SJCRH30 (cell line): ENCODE measurements at regions not wholly inside any gene's neighbourhood (a gene's known extent, or its start where the extent isn't known, plus 50 kb on each side); places are given as distances from the start of the nearest gene placed in this dataset.
A peak's percentile ranks its signal among the peaks of the same experiment; 100 is the strongest.

Experiments used
- DNase-seq, 2 experiments: peaks; one replicate each; pipeline ENCODE4 v3.0.0-alpha.2; 2015 to 2020
- H3K27ac ChIP-seq: fragments of 250-450 bp; sonication (Bioruptor Pico); 2 replicates; pipeline ENCODE4 v1.5.1; 2020; ENCODE audit warnings: mild to moderate bottlenecking, moderate library complexity
- H3K27me3 ChIP-seq: fragments of 250-450 bp; sonication (Bioruptor Pico); 2 replicates; pipeline ENCODE4 v1.5.1; 2020; ENCODE audit warnings: mild to moderate bottlenecking, moderate library complexity
- H3K36me3 ChIP-seq: fragments of 250-450 bp; sonication (Bioruptor Pico); 2 replicates; pipeline ENCODE4 v1.5.1; 2020; ENCODE audit warnings: mild to moderate bottlenecking, moderate library complexity
- H3K4me1 ChIP-seq: fragments of 250-450 bp; sonication (Bioruptor Pico); 2 replicates; pipeline ENCODE4 v1.5.1; 2020; ENCODE audit warnings: mild to moderate bottlenecking, moderate library complexity
- H3K4me3 ChIP-seq: fragments of 250-450 bp; sonication (Bioruptor Pico); 2 replicates; pipeline ENCODE4 v1.5.1; 2020; ENCODE audit warnings: mild to moderate bottlenecking, moderate library complexity
- H3K9me3 ChIP-seq: fragments of 250-450 bp; sonication (Bioruptor Pico); replicated peaks from 2 replicates; pipeline ENCODE4 v1.5.1; 2020; ENCODE audit warnings: mild to moderate bottlenecking, moderate library complexity

- Histone ChIP-seq H3K27me3 (no peaks in the 10 kb centered on the region), H3K4me3 (no peak overlapping the region), H3K36me3 (no peaks in the 10 kb centered on the region), H3K27ac (no peak overlapping the region), H3K4me1 (no peaks in the 10 kb centered on the region), H3K9me3 (no peaks in the 10 kb centered on the region)
- DNase-seq = no peak
These were observed 104.7 kb upstream of the ADAMTS18 start for GRCh38 chr16:77539421-77540034.

GRCh38 chr16:77540646-77541045, 105.8 kb upstream of the ADAMTS18 start:
- no peak for DNase-seq

GRCh38 chr16:77541165-77541564, 106.3 kb upstream of the ADAMTS18 start:
- no peak overlapping the region for H3K4me3 ChIP-seq
- no peaks in the 10 kb centered on the region for H3K36me3 ChIP-seq
- no peak for DNase-seq
- H3K27me3 ChIP-seq = no peaks in the 10 kb centered on the region
- no peaks in the 10 kb centered on the region for H3K4me1 ChIP-seq
- H3K27ac ChIP-seq = no peak overlapping the region
- H3K9me3 ChIP-seq = no peaks in the 10 kb centered on the region

More at GRCh38 chr16:77540646-77541045, 105.8 kb upstream of the ADAMTS18 start:
- Histone ChIP-seq H3K27me3 (no peaks in the 10 kb centered on the region), H3K27ac (no peak overlapping the region), H3K4me1 (no peaks in the 10 kb centered on the region), H3K36me3 (no peaks in the 10 kb centered on the region), H3K9me3 (no peaks in the 10 kb centered on the region), H3K4me3 (no peak overlapping the region)

- Histone ChIP-seq H3K4me1 (no peaks in the 10 kb centered on the region), H3K4me3 (no peak overlapping the region), H3K36me3 (no peaks in the 10 kb centered on the region), H3K27me3 (no peaks in the 10 kb centered on the region), H3K9me3 (no peaks in the 10 kb centered on the region), H3K27ac (no peak overlapping the region)
- DNase-seq = no peak
These were observed 113.3 kb upstream of the ADAMTS18 start for GRCh38 chr16:77548151-77548550.

- DNase-seq = no peak
- H3K4me3 ChIP-seq = no peak overlapping the region
- H3K27ac ChIP-seq = no peak overlapping the region
- H3K27me3 ChIP-seq = no peaks in the 10 kb centered on the region
- H3K36me3 ChIP-seq = no peaks in the 10 kb centered on the region
- H3K9me3 ChIP-seq = no peaks in the 10 kb centered on the region
- no peaks in the 10 kb centered on the region for H3K4me1 ChIP-seq
These were observed 113.9 kb upstream of the ADAMTS18 start for GRCh38 chr16:77548766-77549165.

GRCh38 chr16:77549876-77550275, 115.0 kb upstream of the ADAMTS18 start:
- Histone ChIP-seq H3K9me3 (no peaks in the 10 kb centered on the region), H3K4me3 (no peak overlapping the region), H3K36me3 (no peaks in the 10 kb centered on the region), H3K27ac (no peak overlapping the region), H3K27me3 (no peaks in the 10 kb centered on the region), H3K4me1 (no peaks in the 10 kb centered on the region)
- DNase-seq = no peak

GRCh38 chr16:77551357-77551756, 116.5 kb upstream of the ADAMTS18 start:
- Histone ChIP-seq H3K27me3 (no peaks in the 10 kb centered on the region), H3K9me3 (no peaks in the 10 kb centered on the region), H3K4me3 (no peak overlapping the region), H3K4me1 (no peaks in the 10 kb centered on the region), H3K27ac (no peak overlapping the region), H3K36me3 (no peaks in the 10 kb centered on the region)
- DNase-seq = no peak

GRCh38 chr16:77553130-77553529, 118.3 kb upstream of the ADAMTS18 start:
- no peak for DNase-seq
- H3K4me1 ChIP-seq = no peaks in the 10 kb centered on the region
- H3K4me3 ChIP-seq = no peak overlapping the region
- no peaks in the 10 kb centered on the region for H3K27me3 ChIP-seq
- no peaks in the 10 kb centered on the region for H3K36me3 ChIP-seq
- no peak overlapping the region for H3K27ac ChIP-seq
- no peaks in the 10 kb centered on the region for H3K9me3 ChIP-seq

GRCh38 chr16:77555126-77555525, 120.3 kb upstream of the ADAMTS18 start:
- Histone ChIP-seq H3K27ac (no peak overlapping the region), H3K9me3 (no peaks in the 10 kb centered on the region), H3K4me1 (no peaks in the 10 kb centered on the region), H3K4me3 (no peak overlapping the region), H3K36me3 (no peaks in the 10 kb centered on the region), H3K27me3 (no peaks in the 10 kb centered on the region)
- no peak for DNase-seq

GRCh38 chr16:77555791-77556190, 121.0 kb upstream of the ADAMTS18 start:
- no peaks in the 10 kb centered on the region for H3K9me3 ChIP-seq

GRCh38 chr16:77556201-77556873, 121.5 kb upstream of the ADAMTS18 start:
- Histone ChIP-seq H3K9me3 (no peaks in the 10 kb centered on the region), H3K27ac (no peak overlapping the region), H3K27me3 (no peaks in the 10 kb centered on the region), H3K4me3 (no peak overlapping the region), H3K4me1 (no peaks in the 10 kb centered on the region), H3K36me3 (no peaks in the 10 kb centered on the region)
- DNase-seq = peak in 1 of 2 experiments; percentile 2

More at GRCh38 chr16:77555791-77556190, 121.0 kb upstream of the ADAMTS18 start:
- Histone ChIP-seq H3K36me3 (no peaks in the 10 kb centered on the region), H3K27ac (no peak overlapping the region), H3K4me3 (no peak overlapping the region), H3K4me1 (no peaks in the 10 kb centered on the region), H3K27me3 (no peaks in the 10 kb centered on the region)
- no peak for DNase-seq

- Histone ChIP-seq H3K27ac (no peak overlapping the region), H3K9me3 (no peaks in the 10 kb centered on the region), H3K4me3 (no peak overlapping the region), H3K4me1 (no peaks in the 10 kb centered on the region), H3K36me3 (no peaks in the 10 kb centered on the region), H3K27me3 (no peaks in the 10 kb centered on the region)
- DNase-seq = no peak
These were observed 122.6 kb upstream of the ADAMTS18 start for GRCh38 chr16:77557385-77557784.

- Histone ChIP-seq H3K27ac (no peak overlapping the region), H3K4me3 (no peak overlapping the region), H3K9me3 (no peaks in the 10 kb centered on the region), H3K36me3 (no peaks in the 10 kb centered on the region), H3K4me1 (no peaks in the 10 kb centered on the region), H3K27me3 (no peaks in the 10 kb centered on the region)
- no peak for DNase-seq
These were observed 124.0 kb upstream of the ADAMTS18 start for GRCh38 chr16:77558786-77559185.

GRCh38 chr16:77562497-77562896, 127.7 kb upstream of the ADAMTS18 start:
- no peaks in the 10 kb centered on the region for H3K36me3 ChIP-seq

GRCh38 chr16:77564791-77565390, 130.1 kb upstream of the ADAMTS18 start:
- DNase-seq = no peak
- Histone ChIP-seq H3K9me3 (no peaks in the 10 kb centered on the region), H3K36me3 (no peaks in the 10 kb centered on the region), H3K4me1 (no peaks in the 10 kb centered on the region), H3K27ac (no peak overlapping the region), H3K4me3 (no peak overlapping the region), H3K27me3 (no peaks in the 10 kb centered on the region)

More at GRCh38 chr16:77562497-77562896, 127.7 kb upstream of the ADAMTS18 start:
- Histone ChIP-seq H3K4me3 (no peak overlapping the region), H3K27me3 (no peaks in the 10 kb centered on the region), H3K4me1 (no peaks in the 10 kb centered on the region), H3K9me3 (no peaks in the 10 kb centered on the region), H3K27ac (no peak overlapping the region)
- DNase-seq = no peak
